DOHH2 (cell line): ENCODE measurements at regions not wholly inside any gene's neighbourhood (a gene's known extent, or its start where the extent isn't known, plus 50 kb on each side); places are given as distances from the start of the nearest gene placed in this dataset.

ENCODE experiments used
- EZH2phosphoT487 ChIP-seq: fragments of 200-600 bp; sonication (generic); IDR thresholded peaks from 2 replicates; pipeline ENCODE4 v1.6.1; 2017; ENCODE audit warnings: borderline replicate concordance, mild to moderate bottlenecking, antibody characterized with exemption, low read length, moderate library complexity, mixed read lengths
- TF ChIP-seq, protein P1 (sequence below): fragments of 200-600 bp; sonication (generic); IDR thresholded peaks from one replicate; pipeline ENCODE4 v1.5.1; 2014; ENCODE audit warnings: antibody characterized with exemption, mild to moderate bottlenecking, low read depth, low read length; ENCODE audit not compliant: poor library complexity, severe bottlenecking

DNA sequence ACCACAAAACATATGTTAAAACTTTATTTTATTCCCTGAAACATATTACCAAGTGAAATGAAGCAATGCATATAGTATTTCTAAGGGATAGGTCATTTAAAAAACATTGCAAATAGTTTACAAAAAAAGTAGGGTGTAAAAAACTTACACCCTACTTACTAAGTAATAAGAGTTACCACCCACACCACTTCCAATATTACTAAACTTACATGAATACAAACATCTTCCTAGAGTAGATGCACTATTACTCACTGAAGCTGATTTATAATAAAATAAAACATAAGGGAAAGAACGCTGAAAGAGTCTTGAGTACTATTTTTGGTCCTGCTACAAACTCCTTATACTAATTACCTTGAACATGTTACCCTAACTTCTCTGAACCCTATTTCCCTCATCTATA is 289.4 kb downstream of the HINT1 start:
- TF ChIP-seq, protein P1, sequence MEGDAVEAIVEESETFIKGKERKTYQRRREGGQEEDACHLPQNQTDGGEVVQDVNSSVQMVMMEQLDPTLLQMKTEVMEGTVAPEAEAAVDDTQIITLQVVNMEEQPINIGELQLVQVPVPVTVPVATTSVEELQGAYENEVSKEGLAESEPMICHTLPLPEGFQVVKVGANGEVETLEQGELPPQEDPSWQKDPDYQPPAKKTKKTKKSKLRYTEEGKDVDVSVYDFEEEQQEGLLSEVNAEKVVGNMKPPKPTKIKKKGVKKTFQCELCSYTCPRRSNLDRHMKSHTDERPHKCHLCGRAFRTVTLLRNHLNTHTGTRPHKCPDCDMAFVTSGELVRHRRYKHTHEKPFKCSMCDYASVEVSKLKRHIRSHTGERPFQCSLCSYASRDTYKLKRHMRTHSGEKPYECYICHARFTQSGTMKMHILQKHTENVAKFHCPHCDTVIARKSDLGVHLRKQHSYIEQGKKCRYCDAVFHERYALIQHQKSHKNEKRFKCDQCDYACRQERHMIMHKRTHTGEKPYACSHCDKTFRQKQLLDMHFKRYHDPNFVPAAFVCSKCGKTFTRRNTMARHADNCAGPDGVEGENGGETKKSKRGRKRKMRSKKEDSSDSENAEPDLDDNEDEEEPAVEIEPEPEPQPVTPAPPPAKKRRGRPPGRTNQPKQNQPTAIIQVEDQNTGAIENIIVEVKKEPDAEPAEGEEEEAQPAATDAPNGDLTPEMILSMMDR, result no peak
- TF ChIP-seq EZH2phosphoT487, result no peak
